HUES48 (cell line): ENCODE measurements at regions not wholly inside any gene's neighbourhood (a gene's known extent, or its start where the extent isn't known, plus 50 kb on each side); places are given as distances from the start of the nearest gene placed in this dataset.

Source experiments
- H3K27ac ChIP-seq: one replicate; pipeline ENCODE4 v1.7.0; 2013; ENCODE audit warnings: low read depth, low read length, inconsistent platforms
- H3K27me3 ChIP-seq: 2 replicates; pipeline ENCODE4 v1.6.1; 2013; ENCODE audit warnings: mild to moderate bottlenecking, low read length; ENCODE audit not compliant: control insufficient read depth, insufficient read depth
- H3K36me3 ChIP-seq: 2 replicates; pipeline ENCODE4 v1.6.1; 2013; ENCODE audit warnings: low read length; ENCODE audit not compliant: control insufficient read depth, insufficient read depth
- H3K4me1 ChIP-seq: 2 replicates; pipeline ENCODE4 v1.6.1; 2013; ENCODE audit warnings: mild to moderate bottlenecking, low read length; ENCODE audit not compliant: control insufficient read depth, insufficient read depth
- H3K4me3 ChIP-seq: 2 replicates; pipeline ENCODE4 v1.5.1; 2013; ENCODE audit warnings: mild to moderate bottlenecking, low read depth, low read length
- H3K9ac ChIP-seq: 2 replicates; pipeline ENCODE4 v1.6.1; 2013; ENCODE audit warnings: mild to moderate bottlenecking, low read depth, low read length, moderate library complexity
- H3K9me3 ChIP-seq: 2 replicates; pipeline ENCODE4 v1.6.1; 2013; ENCODE audit warnings: low read length; ENCODE audit not compliant: control insufficient read depth, insufficient read depth

DNA sequence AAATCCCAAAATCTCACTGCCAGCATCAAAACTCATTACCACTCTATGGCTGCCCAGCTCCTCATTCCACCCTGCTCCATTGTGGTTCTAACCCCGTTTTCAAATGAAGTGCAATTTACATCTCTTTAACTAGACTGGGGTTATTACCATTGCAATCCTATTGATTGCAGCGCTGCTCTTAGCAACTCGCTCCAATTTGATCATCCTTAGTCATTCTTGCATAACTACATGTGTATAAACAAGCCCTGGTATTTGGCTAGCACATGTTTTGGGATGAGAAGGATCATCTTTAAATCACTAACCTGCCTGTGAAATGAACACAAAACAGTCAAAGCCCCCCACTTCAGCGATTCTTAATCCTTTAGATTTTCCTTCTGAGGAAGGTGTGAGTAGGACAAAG lies 340.1 kb upstream of the PPARGC1A start:
- Histone ChIP-seq H3K27me3 (no peaks in the 10 kb centered on the region), H3K9me3 (no peaks in the 10 kb centered on the region), H3K4me3 (no peak overlapping the region), H3K9ac (no peak overlapping the region), H3K4me1 (peaks cover 6% of the 10 kb centered on the region), H3K27ac (no peak overlapping the region), H3K36me3 (no peaks in the 10 kb centered on the region)

DNA sequence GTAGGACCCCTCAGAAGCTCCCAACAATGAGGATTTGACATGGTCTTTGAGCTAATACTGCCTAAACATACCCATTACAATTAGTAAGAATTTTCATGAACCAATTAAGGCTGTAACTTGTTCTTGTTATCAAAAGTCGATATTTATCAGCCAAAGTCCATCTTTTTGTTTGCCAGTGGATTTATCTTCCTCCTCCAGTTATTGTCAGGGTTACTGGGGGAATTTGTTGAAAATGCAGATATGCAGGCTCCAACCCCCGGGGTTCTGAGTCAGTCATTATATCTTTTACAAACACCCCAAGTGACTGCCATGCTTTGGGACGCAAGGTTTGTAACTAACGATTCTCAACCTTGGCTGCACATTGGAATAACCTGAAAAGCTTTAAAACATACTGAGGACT lies 338.8 kb upstream of the PPARGC1A start:
- Histone ChIP-seq H3K36me3 (no peaks in the 10 kb centered on the region), H3K9me3 (no peaks in the 10 kb centered on the region), H3K4me1 (peaks cover 6% of the 10 kb centered on the region), H3K9ac (no peak overlapping the region), H3K4me3 (no peak overlapping the region), H3K27me3 (no peaks in the 10 kb centered on the region), H3K27ac (no peak overlapping the region)

DNA sequence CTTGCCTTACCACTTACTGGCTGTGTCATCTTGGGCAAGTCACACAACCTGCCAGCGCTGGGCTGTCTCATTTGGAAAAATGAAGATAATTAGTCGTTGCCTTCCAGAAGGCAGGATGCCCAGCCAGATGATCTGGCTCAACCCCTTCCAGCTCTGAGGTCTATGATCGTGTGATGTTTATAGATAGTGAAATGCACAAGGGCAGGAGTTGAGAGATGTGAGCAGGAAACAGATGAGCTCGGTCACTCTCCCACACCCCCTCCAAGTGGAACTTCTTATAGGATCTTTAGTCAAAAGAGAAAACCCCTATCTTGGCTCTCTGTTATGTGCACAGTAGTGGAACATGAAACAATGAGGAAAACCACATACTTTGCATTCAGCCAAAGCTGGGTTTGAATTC lies 336.8 kb upstream of the PPARGC1A start:
- H3K9me3 ChIP-seq: no peaks in the 10 kb centered on the region
- no peak overlapping the region for H3K4me3 ChIP-seq
- no peaks in the 10 kb centered on the region for H3K4me1 ChIP-seq
- no peaks in the 10 kb centered on the region for H3K36me3 ChIP-seq
- H3K9ac ChIP-seq: no peak overlapping the region
- no peak overlapping the region for H3K27ac ChIP-seq
- H3K27me3 ChIP-seq: no peaks in the 10 kb centered on the region

DNA sequence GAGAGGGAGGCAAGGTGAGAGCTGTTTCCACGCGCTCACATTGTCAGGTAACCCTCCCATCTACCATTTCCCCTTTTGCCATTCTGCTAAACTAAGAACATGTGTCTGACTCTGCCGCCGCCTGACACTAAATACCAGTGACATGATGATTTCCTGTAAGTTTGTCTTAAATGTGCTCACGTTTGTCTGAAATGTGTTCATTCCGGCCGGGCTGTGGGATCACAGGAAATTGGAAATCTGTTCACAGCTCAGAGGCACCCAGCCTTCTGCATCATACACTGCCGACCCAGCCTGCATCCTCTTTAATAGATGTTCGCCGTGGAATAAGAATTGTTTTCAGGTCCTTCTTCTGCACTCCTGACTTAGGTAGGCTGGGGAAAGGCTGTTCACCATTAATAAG lies 336.2 kb upstream of the PPARGC1A start:
- Histone ChIP-seq H3K36me3 (no peaks in the 10 kb centered on the region), H3K27me3 (no peaks in the 10 kb centered on the region), H3K4me3 (no peak overlapping the region), H3K9ac (no peak overlapping the region), H3K4me1 (no peaks in the 10 kb centered on the region), H3K27ac (no peak overlapping the region), H3K9me3 (no peaks in the 10 kb centered on the region)

DNA sequence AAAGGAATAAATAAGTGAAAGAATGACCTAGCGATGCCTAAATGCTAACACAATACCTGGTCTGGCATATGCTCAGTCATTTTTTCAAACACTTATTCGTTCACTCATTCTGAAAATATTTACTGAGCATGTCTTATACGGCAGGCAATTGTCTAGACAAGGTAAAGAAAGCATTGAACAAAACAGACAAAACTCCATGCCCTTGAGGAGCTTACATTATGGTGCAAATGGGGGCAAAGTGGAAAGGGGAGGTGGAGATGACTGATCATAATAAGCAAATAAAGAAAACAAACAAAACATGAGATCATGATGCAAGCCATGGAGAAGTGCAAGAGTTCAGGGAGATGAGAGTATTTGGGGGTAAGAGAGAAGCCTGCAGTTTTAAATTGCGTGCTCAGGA lies 334.6 kb upstream of the PPARGC1A start:
- no peak overlapping the region for H3K4me3 ChIP-seq

DNA sequence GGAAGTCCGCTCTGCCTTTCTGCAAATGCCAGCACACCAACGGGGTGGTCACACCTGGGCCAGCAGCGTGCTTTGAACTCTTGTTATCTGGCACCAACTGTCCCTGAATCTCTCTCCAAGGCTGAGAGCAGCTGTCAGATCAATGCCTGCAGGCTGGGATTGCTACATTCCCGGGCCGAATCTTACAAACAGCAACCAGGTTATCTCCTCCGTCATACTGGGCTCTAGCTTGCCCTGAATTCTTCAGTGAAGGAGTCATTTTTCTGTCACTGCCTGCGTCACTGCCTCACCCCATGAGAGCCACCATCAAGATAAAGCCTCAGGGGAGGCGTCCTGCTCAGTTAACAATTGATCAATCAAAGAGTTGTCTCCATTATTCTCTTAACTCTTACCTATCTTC lies 329.4 kb upstream of the PPARGC1A start:
- Histone ChIP-seq H3K9me3 (no peaks in the 10 kb centered on the region), H3K4me1 (no peaks in the 10 kb centered on the region), H3K36me3 (no peaks in the 10 kb centered on the region), H3K27ac (peak overlapping the region; percentile 11), H3K4me3 (no peak overlapping the region), H3K9ac (no peak overlapping the region), H3K27me3 (no peaks in the 10 kb centered on the region)

More for the DNA sequence above, 334.6 kb upstream of the PPARGC1A start:
- Histone ChIP-seq H3K4me1 (no peaks in the 10 kb centered on the region), H3K36me3 (no peaks in the 10 kb centered on the region), H3K9me3 (no peaks in the 10 kb centered on the region), H3K9ac (no peak overlapping the region), H3K27me3 (no peaks in the 10 kb centered on the region), H3K27ac (no peak overlapping the region)

DNA sequence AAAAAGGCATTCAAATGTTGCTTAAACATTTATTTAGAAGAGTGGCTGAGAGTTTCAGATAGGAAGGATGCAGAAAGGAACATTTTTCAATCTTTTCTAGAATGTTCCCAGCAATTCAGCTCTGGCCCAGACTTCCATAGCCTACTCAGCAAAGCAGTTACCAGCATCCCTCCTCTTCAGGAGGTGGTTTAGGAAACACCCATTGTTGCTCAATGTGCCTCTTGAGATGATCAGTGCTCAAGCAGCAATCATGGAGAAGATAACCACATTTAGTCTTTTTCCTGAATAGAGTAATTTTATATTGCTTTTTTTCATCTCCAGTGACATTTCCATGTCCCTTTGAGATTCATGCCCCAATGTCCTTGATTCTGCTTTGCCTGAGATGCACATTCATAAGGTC lies 328.7 kb upstream of the PPARGC1A start:
- Histone ChIP-seq H3K9me3 (no peaks in the 10 kb centered on the region), H3K4me1 (no peaks in the 10 kb centered on the region), H3K36me3 (no peaks in the 10 kb centered on the region), H3K9ac (no peak overlapping the region), H3K27me3 (no peaks in the 10 kb centered on the region), H3K27ac (peak overlapping the region; percentile 11), H3K4me3 (no peak overlapping the region)

DNA sequence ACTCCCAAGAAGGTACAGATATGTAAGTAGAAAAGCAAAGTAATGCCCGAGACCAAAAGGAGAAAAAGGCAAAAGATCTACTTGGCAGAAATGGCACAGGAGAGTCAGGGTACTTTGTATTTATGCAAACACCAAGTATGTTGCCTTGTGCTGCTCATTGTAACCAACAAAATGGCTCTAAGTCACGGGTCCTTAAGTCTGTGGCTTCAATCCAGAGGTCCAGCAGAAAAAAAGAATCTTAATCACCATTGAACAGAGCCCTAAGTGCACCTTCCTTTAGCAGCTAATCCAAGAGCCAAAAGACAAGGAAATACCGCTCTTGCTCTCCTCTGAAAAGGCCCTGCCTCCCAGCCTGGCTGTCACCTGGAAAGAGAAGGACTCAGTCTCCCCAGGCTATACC lies 324.9 kb upstream of the PPARGC1A start:
- peaks cover 5% of the 10 kb centered on the region; the same call in 1 of the 2 replicates for H3K4me1 ChIP-seq
- H3K9ac ChIP-seq: no peak overlapping the region
- no peaks in the 10 kb centered on the region for H3K9me3 ChIP-seq

DNA sequence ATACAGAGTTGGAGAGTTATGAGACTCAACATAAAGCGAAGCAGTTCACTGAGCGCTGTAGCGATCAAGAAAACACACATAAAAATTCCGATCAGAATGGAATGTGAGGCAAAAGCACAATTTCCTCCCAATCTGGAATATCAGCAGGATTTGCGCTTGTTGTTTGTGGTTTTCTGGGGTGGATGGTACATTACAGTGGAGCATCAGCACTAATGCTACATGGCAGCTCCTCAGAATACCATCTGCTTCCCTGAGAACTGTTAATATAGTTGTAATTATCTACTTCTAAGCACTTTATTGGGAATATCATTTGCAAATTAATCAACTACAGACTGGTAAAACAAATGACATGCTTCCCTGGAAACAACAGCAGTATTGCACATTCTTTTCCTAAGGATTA lies 324.1 kb upstream of the PPARGC1A start:
- Histone ChIP-seq H3K27me3 (no peaks in the 10 kb centered on the region), H3K9ac (no peak overlapping the region), H3K4me1 (peaks cover 5% of the 10 kb centered on the region; the same call in 1 of the 2 replicates), H3K27ac (no peak overlapping the region), H3K9me3 (no peaks in the 10 kb centered on the region), H3K4me3 (no peak overlapping the region), H3K36me3 (no peaks in the 10 kb centered on the region)

More for the DNA sequence above, 324.9 kb upstream of the PPARGC1A start:
- no peaks in the 10 kb centered on the region for H3K27me3 ChIP-seq
- no peak overlapping the region for H3K4me3 ChIP-seq
- H3K27ac ChIP-seq: no peak overlapping the region
- no peaks in the 10 kb centered on the region for H3K36me3 ChIP-seq

DNA sequence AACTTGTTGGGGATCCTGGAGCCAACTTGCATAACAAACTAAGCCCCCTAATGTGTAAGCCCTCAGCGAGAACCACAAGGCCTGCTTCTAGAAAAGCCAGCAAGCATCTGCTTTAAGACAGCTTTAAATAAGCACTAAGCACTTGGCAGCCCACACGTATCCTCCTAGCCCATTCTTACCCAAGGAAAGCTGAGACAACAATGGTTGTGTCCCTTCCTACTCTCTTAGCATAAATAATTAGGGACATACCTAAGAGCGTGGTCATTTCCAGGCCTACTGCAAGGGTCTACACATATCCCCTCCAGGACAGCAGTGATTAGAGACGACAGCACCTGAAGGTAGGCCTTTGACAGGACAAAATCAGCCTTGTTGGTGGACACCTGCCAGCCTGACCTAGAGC lies 322.8 kb upstream of the PPARGC1A start:
- Histone ChIP-seq H3K27me3 (no peaks in the 10 kb centered on the region), H3K9me3 (no peaks in the 10 kb centered on the region), H3K4me1 (peaks cover 5% of the 10 kb centered on the region; the same call in 1 of the 2 replicates), H3K27ac (no peak overlapping the region), H3K36me3 (no peaks in the 10 kb centered on the region), H3K4me3 (no peak overlapping the region), H3K9ac (no peak overlapping the region)

DNA sequence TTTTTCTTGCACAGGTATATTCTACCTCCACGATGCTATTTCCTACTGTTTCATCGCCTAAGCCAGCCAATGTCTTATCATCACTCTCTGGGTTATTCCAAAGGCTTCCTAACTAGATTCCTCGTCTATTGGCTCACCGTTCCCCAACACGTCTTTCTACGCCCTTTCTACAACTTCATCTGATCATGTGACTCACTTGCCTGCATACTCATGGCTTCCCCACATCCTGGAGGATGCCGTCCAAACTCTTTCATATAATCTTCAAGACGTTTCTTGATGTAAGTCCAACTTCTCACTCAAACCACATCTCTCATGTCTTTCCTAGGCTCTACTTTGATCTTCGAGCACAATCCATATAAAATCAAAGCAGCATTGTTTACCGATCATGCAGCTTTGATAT lies 322.0 kb upstream of the PPARGC1A start:
- Histone ChIP-seq H3K9ac (no peak overlapping the region), H3K4me3 (no peak overlapping the region), H3K27me3 (no peaks in the 10 kb centered on the region), H3K27ac (no peak overlapping the region), H3K4me1 (peaks cover 10% of the 10 kb centered on the region), H3K9me3 (no peaks in the 10 kb centered on the region), H3K36me3 (no peaks in the 10 kb centered on the region)

DNA sequence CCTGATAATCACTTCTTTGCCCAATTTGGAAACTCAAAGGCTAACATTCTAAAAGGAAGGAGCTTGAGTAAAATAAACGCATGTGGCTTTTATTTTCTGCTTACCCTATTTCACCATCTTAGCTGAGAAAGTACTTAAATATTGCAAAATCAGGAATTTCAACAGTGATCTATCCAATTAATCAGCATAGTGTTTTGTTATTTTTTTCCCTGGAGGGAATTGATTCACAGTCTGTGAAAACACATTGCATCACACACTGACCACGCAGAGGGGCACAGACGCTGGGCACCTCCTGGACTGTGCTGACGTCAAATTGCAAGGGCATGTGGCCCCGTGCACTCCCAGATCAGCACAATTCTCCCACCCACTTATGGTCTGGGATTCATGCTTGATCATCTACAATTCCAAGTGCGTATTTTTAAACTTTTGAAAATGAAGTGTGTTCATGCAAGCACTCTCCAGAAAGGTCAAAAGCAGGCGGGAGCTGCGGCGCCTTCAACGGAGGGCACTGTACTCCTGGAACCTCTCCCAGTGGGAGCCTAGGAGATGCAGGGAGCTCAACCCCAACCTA lies 320.6 kb upstream of the PPARGC1A start:
- H3K36me3 ChIP-seq: no peaks in the 10 kb centered on the region
- H3K4me1 ChIP-seq: peaks cover 11% of the 10 kb centered on the region
- no peaks in the 10 kb centered on the region for H3K9me3 ChIP-seq
- no peaks in the 10 kb centered on the region for H3K27me3 ChIP-seq
- no peak overlapping the region for H3K9ac ChIP-seq
- H3K27ac ChIP-seq: no peak overlapping the region
- H3K4me3 ChIP-seq: no peak overlapping the region
